ENCODE measurements at regions not wholly inside any gene's neighbourhood (a gene's known extent, or its start where the extent isn't known, plus 50 kb on each side); places are given as distances from the start of the nearest gene placed in this dataset.

GRCh38 chr7:145848691-145849090, 267.9 kb upstream of the CNTNAP2 start:
- H3K9ac ChIP-seq (ENCODE audit: insufficient read depth in 1 of 2, low read depth in 2 of 2, low read length in 2 of 2): no peak overlapping the region
- no TSS peak for BruUV-seq (replicated peaks)
- POLR2A ChIA-PET: interaction anchor here (1.7 kb wide), 1 partner anchor 13 kb away, joined by 5 read pairs; no protein-coding TSS in a partner anchor
- TF ChIP-seq KDM5B (IDR thresholded peaks at IDR 0.05; ENCODE audit: insufficient replicate concordance, low read depth, low read length) (no peak), ZBTB7A (IDR thresholded peaks at IDR 0.05; ENCODE audit: borderline replicate concordance, control insufficient read depth, low read depth, low read length) (peak; percentile 42; the same call in 1 of the 2 replicates), IRF9 (tag; IDR thresholded peaks at IDR 0.05) (no peak), ZBTB26 (CRISPR knock-in tag; IDR thresholded peaks at IDR 0.05) (no peak), ZNF174 (CRISPR knock-in tag; IDR thresholded peaks at IDR 0.05) (no peak), ATF6 (CRISPR knock-in tag; IDR thresholded peaks at IDR 0.05) (no peak), HBP1 (CRISPR knock-in tag; IDR thresholded peaks at IDR 0.05) (no peak), CTCF (IDR thresholded peaks at IDR 0.05 in 2 of 3, conservative IDR thresholded peaks at IDR 0.05 in 1 of 3; ENCODE audit: insufficient read depth in 2 of 3, low read depth in 1 of 3, low read length in 3 of 3) (peak; percentile 48 to 59 (median 59)), ZNF583 (CRISPR knock-in tag; IDR thresholded peaks at IDR 0.05) (no peak), ZNF12 (CRISPR knock-in tag; IDR thresholded peaks at IDR 0.05) (no peak), CBX8 (IDR thresholded peaks at IDR 0.05; ENCODE audit: borderline replicate concordance, extremely low read depth, low read depth, low read length, poor library complexity, severe bottlenecking) (no peak), RUNX1 (IDR thresholded peaks at IDR 0.05; ENCODE audit: low read depth) (no peak), RBBP5 (IDR thresholded peaks at IDR 0.05; ENCODE audit: borderline replicate concordance, insufficient read depth, low read length, poor library complexity, severe bottlenecking) (no peak), ESRRA (IDR thresholded peaks at IDR 0.05; ENCODE audit: borderline replicate concordance, low read depth) (no peak)

More at GRCh38 chr7:145848691-145849090, 267.9 kb upstream of the CNTNAP2 start:
- WGBS (ENCODE audit: insufficient coverage, low coverage, missing lambda C conversion rate): 50% methylated on average over 1 of the region's 1 CpG
- peaks cover 66% of the 10 kb centered on the region for H3K36me3 ChIP-seq (ENCODE audit: control insufficient read depth, insufficient read depth, low read length)
- CTCF ChIA-PET (ENCODE audit: low intra/inter-chr PET ratio): no interaction called here
- intact Hi-C loops (cut with micrococcal nuclease) (loop anchor here (2.0 kb wide), 1 partner anchor 812 kb away; no protein-coding TSS in a partner anchor), in situ Hi-C loops (cut with MboI) (no loop called here)
- DNase-seq (ENCODE audit: extremely low read depth in 1 of 4, low spot score in 3 of 4) (peak; percentile 21 to 61 (median 32)), ATAC-seq (peak; percentile 95), FAIRE-seq (peak; percentile 52)
- H4K20me1 ChIP-seq (replicated peaks; ENCODE audit: control insufficient read depth, insufficient read depth, low read length): no peaks in the 10 kb centered on the region
- no peaks in the 10 kb centered on the region for H3K4me1 ChIP-seq (replicated peaks in 1 of 2; ENCODE audit: control insufficient read depth in 2 of 2, insufficient read depth in 2 of 2, low read length in 2 of 2)
- H3K9me3 ChIP-seq (replicated peaks; ENCODE audit: control insufficient read depth, insufficient read depth, low read depth, low read length): 0 out of 2 replicates have a peak, but pooled peaks cover 3% of the 10 kb centered on the region
- H3K79me2 ChIP-seq (ENCODE audit: control insufficient read depth, insufficient read depth, low read length): peaks cover 22% of the 10 kb centered on the region
- no peak overlapping the region for H3K27ac ChIP-seq (ENCODE audit: extremely low read depth, low read depth, low read length)
- H2AFZ ChIP-seq (ENCODE audit: low read depth, low read length): no peak overlapping the region
- no peaks in the 10 kb centered on the region for H3K9me1 ChIP-seq (ENCODE audit: control insufficient read depth, insufficient read depth, low read length)
- H3K27me3 ChIP-seq (ENCODE audit: control insufficient read depth in 2 of 2, insufficient read depth in 2 of 2, low read length in 2 of 2): no peaks in the 10 kb centered on the region
- H3K4me2 ChIP-seq (ENCODE audit: insufficient read depth, low read length): no peak overlapping the region
- no peak overlapping the region for H3K4me3 ChIP-seq

All from K562 (cell line).